HL-60 (cell line): ENCODE measurements at regions not wholly inside any gene's neighbourhood (a gene's known extent, or its start where the extent isn't known, plus 50 kb on each side); places are given as distances from the start of the nearest gene placed in this dataset.

Experiments
- DNase-seq, 2 experiments: peaks; one replicate each; pipeline ENCODE4 v3.0.0-alpha.2; 2010 to 2020; ENCODE audit warnings: low read depth in 1 of 2, low spot score in 1 of 2
- H3K27ac ChIP-seq: fragments of 250-450 bp; sonication (Bioruptor Pico); replicated peaks from 2 replicates; pipeline ENCODE4 v1.5.1; 2020; ENCODE audit warnings: mild to moderate bottlenecking, moderate library complexity
- H3K27me3 ChIP-seq: fragments of 250-450 bp; sonication (Bioruptor Pico); 2 replicates; pipeline ENCODE4 v1.5.1; 2021; ENCODE audit warnings: mild to moderate bottlenecking, moderate library complexity; ENCODE audit not compliant: insufficient read depth, poor library complexity, severe bottlenecking
- H3K4me3 ChIP-seq: replicated peaks from 2 replicates; pipeline ENCODE4 v1.5.1; 2011; ENCODE audit warnings: mild to moderate bottlenecking, control low read depth, low read length; ENCODE audit not compliant: insufficient read depth
- GABPA ChIP-seq: IDR thresholded peaks from 2 replicates; pipeline ENCODE4 v1.6.1; 2012; ENCODE audit warnings: low read depth
- POLR2AphosphoS5 ChIP-seq: IDR thresholded peaks from 2 replicates; pipeline ENCODE4 v1.6.1; 2012; ENCODE audit warnings: low read depth
- REST ChIP-seq: IDR thresholded peaks from 2 replicates; pipeline ENCODE4 v1.6.1; 2012; ENCODE audit warnings: low read depth; ENCODE audit not compliant: insufficient replicate concordance
- SPI1 ChIP-seq: IDR thresholded peaks from 2 replicates; pipeline ENCODE4 v1.6.1; 2012; ENCODE audit warnings: low read depth, mild to moderate bottlenecking, borderline replicate concordance
- TF ChIP-seq, protein P1 (sequence below): IDR thresholded peaks from one replicate; pipeline ENCODE4 v1.5.1; 2011; ENCODE audit warnings: low read length, control low read depth, inconsistent platforms; ENCODE audit not compliant: insufficient read depth

DNA sequence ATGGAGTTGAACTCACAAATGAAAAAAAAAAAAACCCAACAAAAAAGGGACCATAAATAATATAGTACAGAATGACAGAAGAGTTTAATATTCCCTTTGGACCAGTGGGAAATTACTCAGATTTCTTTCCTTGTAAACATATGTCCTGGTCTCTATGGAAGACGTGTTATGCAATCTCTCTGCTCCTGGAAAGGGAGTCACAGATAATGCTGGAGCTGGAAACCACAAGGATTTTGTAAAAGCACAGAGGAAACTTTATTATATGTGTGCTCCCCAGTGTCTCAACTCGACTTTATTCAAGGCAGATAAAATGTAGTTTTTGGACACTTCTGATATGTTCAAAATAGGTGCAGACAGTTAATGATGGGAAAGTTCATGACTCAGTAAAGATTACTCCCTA is 88.1 kb upstream of the ZFP64 start:
- no peaks in the 10 kb centered on the region for H3K27me3 ChIP-seq

DNA sequence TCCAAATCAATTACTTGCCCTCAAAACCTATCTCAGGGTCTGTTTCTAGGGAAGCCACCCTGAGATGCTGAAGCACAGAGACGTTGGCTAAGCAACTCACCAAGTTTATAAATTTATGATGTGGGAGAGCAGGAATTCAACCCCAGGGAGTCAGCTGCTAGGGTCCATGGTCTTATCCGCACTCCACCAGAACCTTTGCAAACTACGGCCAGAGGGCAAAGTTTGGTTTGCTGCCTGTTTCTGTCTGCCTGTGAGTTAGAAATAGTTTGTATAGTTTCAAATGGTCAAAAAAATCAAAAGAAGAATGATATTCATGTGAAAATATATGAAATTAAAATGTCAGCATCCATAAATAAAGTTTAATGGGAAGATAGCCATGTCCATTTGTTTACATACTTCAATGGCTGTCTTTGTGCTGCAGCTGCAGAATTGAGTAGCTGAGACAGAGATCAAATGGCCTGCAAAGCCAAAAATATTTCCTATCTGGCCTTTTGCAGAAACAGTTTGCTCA is 83.7 kb upstream of the ZFP64 start:
- H3K27me3 ChIP-seq = no peaks in the 10 kb centered on the region
- no peak overlapping the region for H3K4me3 ChIP-seq
- TF ChIP-seq SPI1 = no peak
- DNase-seq = no peak
- no peak overlapping the region for H3K27ac ChIP-seq

More for the DNA sequence above, 88.1 kb upstream of the ZFP64 start:
- no peak overlapping the region for H3K4me3 ChIP-seq
- no peak for TF ChIP-seq REST
- TF ChIP-seq, protein P1, sequence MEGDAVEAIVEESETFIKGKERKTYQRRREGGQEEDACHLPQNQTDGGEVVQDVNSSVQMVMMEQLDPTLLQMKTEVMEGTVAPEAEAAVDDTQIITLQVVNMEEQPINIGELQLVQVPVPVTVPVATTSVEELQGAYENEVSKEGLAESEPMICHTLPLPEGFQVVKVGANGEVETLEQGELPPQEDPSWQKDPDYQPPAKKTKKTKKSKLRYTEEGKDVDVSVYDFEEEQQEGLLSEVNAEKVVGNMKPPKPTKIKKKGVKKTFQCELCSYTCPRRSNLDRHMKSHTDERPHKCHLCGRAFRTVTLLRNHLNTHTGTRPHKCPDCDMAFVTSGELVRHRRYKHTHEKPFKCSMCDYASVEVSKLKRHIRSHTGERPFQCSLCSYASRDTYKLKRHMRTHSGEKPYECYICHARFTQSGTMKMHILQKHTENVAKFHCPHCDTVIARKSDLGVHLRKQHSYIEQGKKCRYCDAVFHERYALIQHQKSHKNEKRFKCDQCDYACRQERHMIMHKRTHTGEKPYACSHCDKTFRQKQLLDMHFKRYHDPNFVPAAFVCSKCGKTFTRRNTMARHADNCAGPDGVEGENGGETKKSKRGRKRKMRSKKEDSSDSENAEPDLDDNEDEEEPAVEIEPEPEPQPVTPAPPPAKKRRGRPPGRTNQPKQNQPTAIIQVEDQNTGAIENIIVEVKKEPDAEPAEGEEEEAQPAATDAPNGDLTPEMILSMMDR = no peak
- TF ChIP-seq POLR2AphosphoS5 = no peak
- TF ChIP-seq SPI1 = no peak
- no peak for TF ChIP-seq GABPA
- no peak overlapping the region for H3K27ac ChIP-seq
- DNase-seq = no peak

- no peak for DNase-seq
- TF ChIP-seq, protein P1 = no peak
- no peak for TF ChIP-seq GABPA
- no peak overlapping the region for H3K4me3 ChIP-seq
- no peaks in the 10 kb centered on the region for H3K27me3 ChIP-seq
- no peak overlapping the region for H3K27ac ChIP-seq
Observed at GRCh38 chr20:52270696-52271095, 79.1 kb upstream of the ZFP64 start.

DNA sequence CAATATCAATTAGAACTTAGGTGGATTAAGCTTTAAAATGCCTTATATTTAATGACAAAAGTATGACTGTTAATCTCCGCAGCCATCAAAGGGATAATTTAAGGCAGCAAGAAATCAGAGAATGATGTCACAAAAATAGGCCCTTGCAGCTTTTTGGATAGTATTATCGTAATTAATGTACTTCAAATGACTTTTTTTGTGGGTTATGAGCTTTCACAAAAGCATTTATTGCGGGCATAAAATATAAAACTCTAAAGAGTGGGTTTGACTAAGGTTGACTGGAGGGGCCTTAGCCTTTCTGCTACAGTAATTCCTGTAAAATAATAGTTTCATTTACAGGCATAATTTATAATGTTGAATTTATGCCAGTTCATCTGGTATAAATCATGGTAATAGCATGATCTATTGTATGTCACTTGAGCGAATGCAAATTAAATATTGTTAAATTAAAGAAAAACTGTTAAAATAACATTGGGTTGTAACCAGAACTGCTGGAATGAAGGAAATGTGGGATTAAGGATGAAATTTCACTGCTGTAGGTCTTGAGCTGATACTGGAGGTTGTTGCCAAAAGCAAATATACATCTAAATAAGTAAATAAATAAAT is 78.5 kb upstream of the ZFP64 start:
- no peak for DNase-seq
- TF ChIP-seq REST (no peak), GABPA (no peak)
- TF ChIP-seq, protein P1 = no peak
- no peak overlapping the region for H3K27ac ChIP-seq
- no peak overlapping the region for H3K4me3 ChIP-seq
- H3K27me3 ChIP-seq = no peaks in the 10 kb centered on the region
